ENCODE measurements at regions not wholly inside any gene's neighbourhood (a gene's known extent, or its start where the extent isn't known, plus 50 kb on each side); places are given as distances from the start of the nearest gene placed in this dataset.

DNA sequence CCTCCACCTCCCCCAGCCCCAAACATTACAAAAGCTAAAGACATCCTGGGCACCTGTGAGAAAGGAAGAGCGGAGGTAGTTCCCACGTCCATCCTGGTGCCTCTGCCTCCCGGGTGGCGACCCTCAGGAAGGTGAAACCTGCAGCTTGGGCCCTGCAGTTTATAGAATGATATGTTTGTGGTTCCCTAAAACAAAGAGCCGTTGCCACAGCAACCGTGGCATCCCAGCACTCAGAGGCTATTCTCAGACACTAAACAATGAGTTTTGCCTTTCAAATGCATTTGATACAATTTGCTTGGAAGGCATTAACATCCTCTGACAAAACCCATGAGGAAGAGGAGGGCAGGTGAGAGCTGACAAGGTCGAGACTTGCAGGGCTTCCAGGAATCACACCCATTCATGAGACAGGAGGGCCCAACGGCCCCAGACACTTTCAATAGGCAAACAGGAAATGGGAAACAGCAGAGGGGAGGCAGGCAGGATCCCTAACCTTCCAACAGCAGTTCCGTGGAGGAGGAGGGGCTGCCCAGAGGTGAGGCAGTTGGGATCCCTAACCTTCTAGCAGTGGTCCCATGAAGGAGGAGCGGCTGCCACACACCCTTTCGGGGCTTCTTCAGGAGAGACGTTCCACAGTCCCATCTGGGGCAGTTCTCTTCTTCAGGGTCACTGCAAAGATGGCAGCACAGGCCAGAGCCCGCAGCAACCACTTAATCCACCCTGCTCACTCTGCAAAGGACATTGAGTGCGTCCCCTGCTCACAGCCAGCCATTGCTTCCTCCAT is 379.2 kb downstream of the SHANK2 start:
- DNase-seq (ENCODE audit: low read depth in 1 of 2, low spot score in 1 of 2) = no peak
- TF ChIP-seq JUND (IDR thresholded peaks at IDR 0.05; ENCODE audit: low read depth) = no peak
- in situ Hi-C loops (cut with HindIII; ENCODE audit: low pct_unique_long_range_greater_than_20kb, low sequenced_read_pairs) = no loop called here

DNA sequence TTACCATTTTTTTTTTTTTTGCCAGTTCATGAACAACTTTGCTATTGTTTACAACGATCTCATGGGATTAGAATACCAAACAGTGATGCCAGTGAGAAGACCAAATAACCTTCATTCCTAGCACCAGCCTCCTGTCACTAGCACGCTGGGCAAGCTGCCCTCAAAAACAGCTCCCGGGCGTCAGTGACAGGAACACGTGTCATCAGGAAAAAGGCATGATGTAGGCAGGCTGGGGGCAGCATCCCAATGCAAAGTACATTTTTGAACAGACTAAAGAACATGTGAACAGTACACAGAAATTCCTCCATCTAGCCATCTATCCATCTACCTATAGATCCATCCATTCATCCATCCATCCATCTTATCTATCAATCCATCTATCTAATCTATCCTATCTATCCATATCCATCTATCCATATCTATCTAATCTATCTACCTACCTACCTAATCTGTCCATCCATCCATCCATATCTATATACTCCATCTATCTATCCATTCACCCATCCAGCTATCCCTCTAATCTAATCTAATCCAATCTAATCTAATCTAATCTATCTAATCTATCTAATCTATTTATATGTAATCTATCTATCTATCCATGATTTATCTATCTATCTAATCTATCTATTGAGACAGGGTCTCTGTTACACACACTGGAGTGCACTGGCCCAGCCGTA is 378.5 kb downstream of the SHANK2 start:
- in situ Hi-C loops (cut with HindIII; ENCODE audit: low pct_unique_long_range_greater_than_20kb, low sequenced_read_pairs) = no loop called here
- no peak for DNase-seq (ENCODE audit: low read depth in 1 of 2, low spot score in 1 of 2)
- TF ChIP-seq JUND (IDR thresholded peaks at IDR 0.05; ENCODE audit: low read depth) = peak; percentile 48; the same call in 1 of the 2 replicates

DNA sequence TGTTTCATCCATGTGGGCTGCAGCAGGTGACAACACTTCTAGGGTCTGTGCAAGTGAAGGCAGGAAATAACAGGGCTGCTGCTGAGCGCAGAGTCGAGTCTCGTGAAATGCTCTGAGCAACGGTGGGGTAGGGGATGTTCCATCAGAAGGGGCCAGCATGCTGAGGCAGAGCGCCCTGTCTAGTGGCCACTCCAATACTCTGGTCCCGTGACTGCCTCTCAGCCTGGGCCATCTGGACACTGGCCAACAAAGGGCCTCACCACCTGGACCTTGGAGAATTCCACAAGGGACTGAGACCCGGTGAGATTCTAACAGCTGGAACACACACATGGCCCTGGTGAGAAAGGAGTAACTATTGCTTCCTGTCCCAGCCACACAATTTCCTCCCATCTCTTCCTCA is 375.7 kb downstream of the SHANK2 start:
- DNase-seq (ENCODE audit: low read depth in 1 of 2, low spot score in 1 of 2) = no peak
- no peak for TF ChIP-seq JUND (IDR thresholded peaks at IDR 0.05; ENCODE audit: low read depth)
- in situ Hi-C loops (cut with HindIII; ENCODE audit: low pct_unique_long_range_greater_than_20kb, low sequenced_read_pairs) = no loop called here

GRCh38 chr11:70877151-70877550 is 375.2 kb downstream of the SHANK2 start:
- no peak for TF ChIP-seq JUND (IDR thresholded peaks at IDR 0.05; ENCODE audit: low read depth)
- in situ Hi-C loops (cut with HindIII; ENCODE audit: low pct_unique_long_range_greater_than_20kb, low sequenced_read_pairs) = no loop called here
- DNase-seq (ENCODE audit: low read depth in 1 of 2, low spot score in 1 of 2) = no peak

GRCh38 chr11:70878366-70878765 is 374.0 kb downstream of the SHANK2 start:
- no peak for TF ChIP-seq JUND (IDR thresholded peaks at IDR 0.05; ENCODE audit: low read depth)

GRCh38 chr11:70879601-70880285 is 372.6 kb downstream of the SHANK2 start:
- no peak for DNase-seq (ENCODE audit: low read depth in 1 of 2, low spot score in 1 of 2)
- in situ Hi-C loops (cut with HindIII; ENCODE audit: low pct_unique_long_range_greater_than_20kb, low sequenced_read_pairs) = no loop called here
- TF ChIP-seq JUND (IDR thresholded peaks at IDR 0.05; ENCODE audit: low read depth) = no peak

More at GRCh38 chr11:70878366-70878765, 374.0 kb downstream of the SHANK2 start:
- no peak for DNase-seq (ENCODE audit: low read depth in 1 of 2, low spot score in 1 of 2)
- in situ Hi-C loops (cut with HindIII; ENCODE audit: low pct_unique_long_range_greater_than_20kb, low sequenced_read_pairs) = no loop called here

DNA sequence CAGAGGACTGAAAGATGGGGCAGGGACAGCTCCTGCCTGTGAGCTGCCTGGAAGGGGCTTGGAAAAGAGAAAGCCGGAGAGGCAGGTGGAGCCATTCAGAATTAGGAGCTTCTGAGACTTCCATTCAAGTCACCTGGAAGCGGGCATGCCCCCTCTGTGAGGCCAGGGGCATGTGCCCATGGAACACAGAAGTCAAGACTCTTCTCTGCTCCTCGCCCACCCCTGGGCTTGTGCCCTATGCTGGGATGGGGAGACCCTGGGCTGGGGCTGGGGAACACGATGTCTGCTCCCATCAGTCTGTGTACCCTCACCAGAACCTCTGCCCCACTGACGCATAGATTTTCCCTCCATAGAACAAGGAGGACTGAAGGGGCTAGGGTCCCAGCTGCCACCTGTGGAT is 372.0 kb downstream of the SHANK2 start:
- TF ChIP-seq JUND (IDR thresholded peaks at IDR 0.05; ENCODE audit: low read depth) = no peak
- in situ Hi-C loops (cut with HindIII; ENCODE audit: low pct_unique_long_range_greater_than_20kb, low sequenced_read_pairs) = no loop called here
- no peak for DNase-seq (ENCODE audit: low read depth in 1 of 2, low spot score in 1 of 2)

DNA sequence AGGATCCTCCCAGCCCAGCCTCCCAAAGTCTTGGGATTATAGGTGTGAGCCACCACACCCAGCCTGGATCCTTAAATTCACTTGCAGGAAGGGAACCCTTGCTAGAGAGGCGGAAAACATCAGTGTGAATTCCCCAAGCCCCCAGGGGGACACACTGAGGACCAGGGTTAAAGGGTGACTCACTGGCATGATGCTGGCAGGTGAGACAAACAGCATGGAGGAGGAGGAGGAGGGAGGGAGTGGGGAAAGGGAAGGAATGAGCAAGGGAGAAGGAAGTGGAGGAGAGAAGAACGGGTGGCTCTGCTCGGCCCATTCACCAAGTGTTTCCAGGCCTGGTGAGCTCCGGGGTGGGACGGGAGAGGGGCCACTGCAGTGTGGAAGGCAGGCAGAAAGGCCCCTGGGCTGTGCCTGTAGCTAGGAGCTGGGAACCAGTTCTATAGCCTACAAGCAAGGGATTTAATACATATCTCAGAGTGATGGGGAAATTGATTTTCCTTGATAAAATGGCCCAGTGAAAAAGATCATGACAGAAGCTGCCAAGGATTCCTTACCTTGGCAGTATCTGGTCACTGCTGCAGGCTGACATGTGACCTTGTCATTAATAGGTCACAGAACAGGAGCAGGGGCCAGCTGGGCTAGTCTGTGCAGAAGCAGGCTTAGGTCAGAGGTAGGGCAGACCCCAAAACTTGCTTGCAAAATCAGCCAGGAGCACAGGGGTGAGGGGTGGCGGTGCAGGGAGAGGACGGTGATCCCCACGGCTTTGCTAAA is 370.2 kb downstream of the SHANK2 start:
- no peak for TF ChIP-seq JUND (IDR thresholded peaks at IDR 0.05; ENCODE audit: low read depth)
- no peak for DNase-seq (ENCODE audit: low read depth in 1 of 2, low spot score in 1 of 2)
- in situ Hi-C loops (cut with HindIII; ENCODE audit: low pct_unique_long_range_greater_than_20kb, low sequenced_read_pairs) = no loop called here

- DNase-seq (ENCODE audit: low read depth in 1 of 2, low spot score in 1 of 2) = no peak
- in situ Hi-C loops (cut with HindIII; ENCODE audit: low pct_unique_long_range_greater_than_20kb, low sequenced_read_pairs) = no loop called here
- no peak for TF ChIP-seq JUND (IDR thresholded peaks at IDR 0.05; ENCODE audit: low read depth)
Observed at GRCh38 chr11:70882716-70883085, 369.7 kb downstream of the SHANK2 start.

GRCh38 chr11:70883323-70883940 is 368.9 kb downstream of the SHANK2 start:
- no peak for DNase-seq (ENCODE audit: low read depth in 1 of 2, low spot score in 1 of 2)
- in situ Hi-C loops (cut with HindIII; ENCODE audit: low pct_unique_long_range_greater_than_20kb, low sequenced_read_pairs) = no loop called here
- no peak for TF ChIP-seq JUND (IDR thresholded peaks at IDR 0.05; ENCODE audit: low read depth)

GRCh38 chr11:70883973-70884623 is 368.3 kb downstream of the SHANK2 start:
- TF ChIP-seq JUND (IDR thresholded peaks at IDR 0.05; ENCODE audit: low read depth) = no peak
- in situ Hi-C loops (cut with HindIII; ENCODE audit: low pct_unique_long_range_greater_than_20kb, low sequenced_read_pairs) = no loop called here
- no peak for DNase-seq (ENCODE audit: low read depth in 1 of 2, low spot score in 1 of 2)
